Activated naive CD4-positive, alpha-beta T cell treated with anti-CD3 and anti-CD28 coated beads for 36 hours (primary cell): ENCODE measurements at regions not wholly inside any gene's neighbourhood (a gene's known extent, or its start where the extent isn't known, plus 50 kb on each side); places are given as distances from the start of the nearest gene placed in this dataset.

ENCODE experiments used
- CTCF ChIA-PET: fragments of 350-600 bp; sonication (Branson Sonifier 250); formaldehyde crosslinking; loops from one replicate; lab custom pipeline; 2021; ENCODE audit warnings: antibody characterized with exemption; lab: Charles Lee
- DNase-seq: peaks from one replicate; pipeline ENCODE4 v3.0.0-alpha.2; 2020
- H3K27ac Mint-ChIP-seq: one replicate; pipeline ENCODE4 v1.8.0; 2021; ENCODE audit warnings: mild to moderate bottlenecking, mixed read lengths
- H3K27me3 Mint-ChIP-seq: one replicate; pipeline ENCODE4 v1.8.0; 2021; ENCODE audit warnings: low read depth, mixed read lengths
- H3K36me3 Mint-ChIP-seq: one replicate; pipeline ENCODE4 v1.8.0; 2021; ENCODE audit warnings: low read depth, mixed read lengths
- H3K4me1 Mint-ChIP-seq: one replicate; pipeline ENCODE4 v1.8.0; 2021; ENCODE audit warnings: low read depth, mixed read lengths
- H3K4me3 Mint-ChIP-seq: one replicate; pipeline ENCODE4 v1.8.0; 2021; ENCODE audit warnings: mild to moderate bottlenecking, moderate library complexity, mixed read lengths
- H3K9me3 Mint-ChIP-seq: one replicate; pipeline ENCODE4 v1.8.0; 2021; ENCODE audit warnings: mixed read lengths
- intact Hi-C: fragments of 100-400 bp; cut with micrococcal nuclease; formaldehyde crosslinking; loops from one replicate; pipeline ENCODE4 v1.15.1; 2023

DNA sequence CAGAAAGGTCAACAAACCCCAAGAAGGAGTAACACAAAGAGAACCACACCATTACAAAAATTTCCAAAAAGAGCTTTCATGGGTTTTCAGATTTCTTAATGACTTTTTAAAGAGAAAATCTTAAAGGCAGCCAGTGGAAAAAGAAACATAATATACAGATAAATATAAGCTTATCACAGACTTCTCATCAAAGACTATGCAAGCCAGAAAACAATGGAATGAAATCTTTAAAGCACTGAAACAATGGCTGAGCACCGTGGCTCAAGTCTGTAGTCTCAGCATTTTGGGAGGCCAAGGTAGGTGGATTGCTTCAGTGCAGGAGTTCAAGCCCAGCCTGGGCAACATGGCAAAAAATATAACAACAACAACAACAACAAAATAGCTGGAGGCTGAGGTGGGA, 237.4 kb downstream of the CYP26B1 start:
- H3K36me3 Mint-ChIP-seq: peaks cover 2% of the 10 kb centered on the region
- H3K27me3 Mint-ChIP-seq: peaks cover 8% of the 10 kb centered on the region
- peaks cover 7% of the 10 kb centered on the region for H3K9me3 Mint-ChIP-seq
- CTCF ChIA-PET: interaction anchor here (1.8 kb wide), 1 partner anchor 14 kb away, joined by 9 read pairs; no protein-coding TSS in a partner anchor
- intact Hi-C loops: no loop called here
- no peaks in the 10 kb centered on the region for H3K4me1 Mint-ChIP-seq
- DNase-seq: no peak
- no peak overlapping the region for H3K27ac Mint-ChIP-seq
- no peak overlapping the region for H3K4me3 Mint-ChIP-seq

DNA sequence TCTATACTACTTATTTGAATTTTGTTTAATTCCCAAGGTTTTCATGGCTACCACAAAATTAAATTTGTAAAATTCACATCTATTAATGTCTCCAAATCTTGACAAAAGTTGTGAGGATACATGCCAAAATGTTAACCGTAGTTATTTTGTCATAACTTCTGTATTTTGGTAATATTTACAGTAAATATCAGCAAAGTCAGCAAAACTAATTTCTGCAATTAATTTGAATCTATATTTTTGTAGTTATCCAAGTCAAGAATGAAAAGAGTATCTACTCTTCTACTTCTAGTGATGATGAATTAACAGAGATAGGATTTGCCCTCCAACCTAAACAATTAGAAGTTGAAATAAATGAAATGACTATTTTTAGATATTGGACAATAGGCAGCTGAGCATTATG, 238.9 kb downstream of the CYP26B1 start:
- CTCF ChIA-PET: interaction anchor here (0.9 kb wide), 1 partner anchor 15 kb away, joined by 7 read pairs; no protein-coding TSS in a partner anchor

DNA sequence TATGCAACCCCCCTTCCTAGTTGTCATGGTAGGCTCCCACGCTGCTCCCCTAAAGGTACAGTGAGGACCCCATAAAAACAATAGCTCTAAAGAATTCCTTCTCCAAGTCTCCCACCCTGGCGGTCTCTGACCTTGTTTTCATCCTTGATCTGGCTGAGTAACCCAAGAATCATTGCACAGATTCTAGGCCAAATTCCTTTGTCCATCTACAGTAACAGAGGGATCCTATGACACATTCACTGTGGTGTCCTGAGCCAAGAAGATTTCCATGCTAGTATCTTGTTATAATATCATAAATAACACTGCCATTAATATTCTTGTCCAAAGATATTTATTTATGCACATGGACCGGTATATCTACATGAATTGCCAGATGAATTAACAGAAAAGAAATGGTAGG, 240.2 kb downstream of the CYP26B1 start:
- CTCF ChIA-PET: no interaction called here
- Mint-ChIP-seq H3K4me3 (no peak overlapping the region), H3K9me3 (peaks cover 7% of the 10 kb centered on the region), H3K36me3 (peaks cover 2% of the 10 kb centered on the region), H3K4me1 (no peaks in the 10 kb centered on the region), H3K27me3 (peaks cover 10% of the 10 kb centered on the region), H3K27ac (no peak overlapping the region)
- intact Hi-C loops: no loop called here
- no peak for DNase-seq

More for the DNA sequence above, 238.9 kb downstream of the CYP26B1 start:
- no peak overlapping the region for H3K27ac Mint-ChIP-seq
- no peak overlapping the region for H3K4me3 Mint-ChIP-seq
- intact Hi-C loops: no loop called here
- H3K27me3 Mint-ChIP-seq: peaks cover 10% of the 10 kb centered on the region
- no peaks in the 10 kb centered on the region for H3K4me1 Mint-ChIP-seq
- DNase-seq: no peak
- H3K9me3 Mint-ChIP-seq: peaks cover 7% of the 10 kb centered on the region
- H3K36me3 Mint-ChIP-seq: peaks cover 2% of the 10 kb centered on the region

DNA sequence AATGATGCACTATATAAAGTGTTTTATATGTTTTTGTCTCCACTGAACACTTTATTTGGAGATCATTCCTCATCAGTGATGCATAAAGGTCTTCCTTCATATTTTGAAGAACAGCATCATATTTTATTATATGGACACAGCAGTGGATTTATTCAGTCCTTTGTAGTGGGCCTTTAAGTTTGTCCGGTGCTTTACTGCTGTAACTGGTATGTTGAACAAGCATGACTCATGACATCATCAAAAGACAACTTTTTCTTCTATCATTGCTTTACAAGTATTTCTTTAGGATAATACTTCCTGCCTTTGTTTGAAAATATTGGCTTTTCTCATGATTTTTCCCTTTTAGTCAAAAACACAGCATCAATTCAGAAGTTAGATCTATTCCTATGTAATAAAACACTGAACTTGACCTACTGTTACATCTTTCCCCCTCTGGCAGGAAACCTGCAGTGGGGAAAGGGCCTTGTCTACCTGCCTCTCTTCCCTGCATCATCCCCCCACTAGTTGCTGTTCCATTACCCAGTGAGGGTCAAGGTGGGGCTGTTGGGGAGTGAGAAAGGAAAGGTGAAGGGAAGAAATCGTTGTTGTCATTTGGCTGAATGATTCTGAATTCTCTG, 241.2 kb downstream of the CYP26B1 start:
- intact Hi-C loops: no loop called here
- Mint-ChIP-seq H3K9me3 (peaks cover 7% of the 10 kb centered on the region), H3K27me3 (peaks cover 10% of the 10 kb centered on the region), H3K27ac (no peak overlapping the region), H3K4me3 (no peak overlapping the region), H3K36me3 (peaks cover 2% of the 10 kb centered on the region), H3K4me1 (no peaks in the 10 kb centered on the region)
- no peak for DNase-seq
- CTCF ChIA-PET: no interaction called here

DNA sequence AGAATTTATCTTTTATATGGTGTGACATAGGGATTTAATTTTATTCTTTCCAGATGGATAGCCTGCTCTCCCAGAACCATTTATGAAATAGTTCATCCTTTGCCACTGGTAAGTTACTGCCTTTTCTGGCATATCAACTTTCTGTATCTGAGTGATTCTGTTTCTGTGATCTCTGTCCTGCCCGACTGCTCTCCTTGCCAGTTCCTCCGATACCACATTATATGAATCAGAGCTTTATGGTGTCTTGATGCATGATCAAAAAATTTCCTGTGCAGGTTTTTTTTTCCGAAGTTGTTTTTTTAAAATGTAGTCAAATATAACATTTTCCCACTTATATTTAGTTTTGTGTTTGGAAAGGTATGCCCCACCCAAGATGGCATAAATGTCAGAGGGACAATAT, 242.5 kb downstream of the CYP26B1 start:
- intact Hi-C loops: no loop called here
- no peak for DNase-seq
- H3K4me3 Mint-ChIP-seq: no peak overlapping the region
- CTCF ChIA-PET: interaction anchor here (0.6 kb wide), 1 partner anchor 278 kb away, joined by 3 read pairs; no protein-coding TSS in a partner anchor
- H3K36me3 Mint-ChIP-seq: peaks cover 2% of the 10 kb centered on the region
- H3K4me1 Mint-ChIP-seq: no peaks in the 10 kb centered on the region
- no peak overlapping the region for H3K27ac Mint-ChIP-seq
- H3K9me3 Mint-ChIP-seq: peaks cover 4% of the 10 kb centered on the region
- H3K27me3 Mint-ChIP-seq: peaks cover 16% of the 10 kb centered on the region

DNA sequence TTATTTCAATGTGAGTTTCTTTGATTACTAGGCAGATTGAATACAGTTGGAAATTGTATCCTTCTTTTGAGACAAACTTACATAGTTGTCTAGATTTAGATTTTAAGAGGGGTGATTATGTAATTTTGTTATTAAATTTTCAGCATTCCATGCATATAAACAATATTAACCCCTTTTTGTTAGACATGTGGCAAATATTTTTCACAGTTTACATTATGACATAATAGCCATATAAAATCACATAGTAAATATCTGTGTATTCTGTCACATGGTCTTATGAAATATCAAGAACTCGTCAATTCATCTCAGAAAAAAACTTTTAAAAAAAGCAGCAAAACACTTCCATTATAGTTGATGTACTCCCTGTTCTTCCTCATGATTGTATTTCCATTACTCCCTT, 243.8 kb downstream of the CYP26B1 start:
- intact Hi-C loops: no loop called here
- no peak overlapping the region for H3K27ac Mint-ChIP-seq
- H3K36me3 Mint-ChIP-seq: no peaks in the 10 kb centered on the region
- no peaks in the 10 kb centered on the region for H3K4me1 Mint-ChIP-seq
- no peak overlapping the region for H3K4me3 Mint-ChIP-seq
- peaks cover 16% of the 10 kb centered on the region for H3K27me3 Mint-ChIP-seq
- no peaks in the 10 kb centered on the region for H3K9me3 Mint-ChIP-seq
- CTCF ChIA-PET: no interaction called here
- no peak for DNase-seq

DNA sequence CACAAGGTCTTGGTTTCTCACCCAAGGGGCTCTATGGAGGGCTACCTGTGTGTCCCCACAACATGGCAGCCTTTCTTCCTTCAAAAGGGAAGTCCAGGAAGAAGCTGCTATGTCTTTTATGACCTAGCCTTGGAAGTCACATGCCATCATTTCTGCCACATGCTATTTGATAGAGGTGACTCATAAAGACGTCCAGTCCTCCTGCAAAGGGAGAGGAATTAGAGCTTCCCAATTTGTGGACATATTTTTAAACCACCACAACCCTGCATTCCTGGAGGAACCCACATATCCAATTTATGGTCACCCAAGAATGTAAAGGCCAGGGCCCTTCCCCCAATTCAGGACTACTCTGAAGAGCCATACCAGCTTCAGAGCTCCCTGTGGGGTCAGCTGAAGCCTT, 246.2 kb downstream of the CYP26B1 start:
- Mint-ChIP-seq H3K4me1 (no peaks in the 10 kb centered on the region), H3K27me3 (peaks cover 13% of the 10 kb centered on the region), H3K9me3 (no peaks in the 10 kb centered on the region), H3K4me3 (no peak overlapping the region), H3K27ac (no peak overlapping the region), H3K36me3 (no peaks in the 10 kb centered on the region)
- CTCF ChIA-PET: no interaction called here
- no peak for DNase-seq
- intact Hi-C loops: no loop called here

DNA sequence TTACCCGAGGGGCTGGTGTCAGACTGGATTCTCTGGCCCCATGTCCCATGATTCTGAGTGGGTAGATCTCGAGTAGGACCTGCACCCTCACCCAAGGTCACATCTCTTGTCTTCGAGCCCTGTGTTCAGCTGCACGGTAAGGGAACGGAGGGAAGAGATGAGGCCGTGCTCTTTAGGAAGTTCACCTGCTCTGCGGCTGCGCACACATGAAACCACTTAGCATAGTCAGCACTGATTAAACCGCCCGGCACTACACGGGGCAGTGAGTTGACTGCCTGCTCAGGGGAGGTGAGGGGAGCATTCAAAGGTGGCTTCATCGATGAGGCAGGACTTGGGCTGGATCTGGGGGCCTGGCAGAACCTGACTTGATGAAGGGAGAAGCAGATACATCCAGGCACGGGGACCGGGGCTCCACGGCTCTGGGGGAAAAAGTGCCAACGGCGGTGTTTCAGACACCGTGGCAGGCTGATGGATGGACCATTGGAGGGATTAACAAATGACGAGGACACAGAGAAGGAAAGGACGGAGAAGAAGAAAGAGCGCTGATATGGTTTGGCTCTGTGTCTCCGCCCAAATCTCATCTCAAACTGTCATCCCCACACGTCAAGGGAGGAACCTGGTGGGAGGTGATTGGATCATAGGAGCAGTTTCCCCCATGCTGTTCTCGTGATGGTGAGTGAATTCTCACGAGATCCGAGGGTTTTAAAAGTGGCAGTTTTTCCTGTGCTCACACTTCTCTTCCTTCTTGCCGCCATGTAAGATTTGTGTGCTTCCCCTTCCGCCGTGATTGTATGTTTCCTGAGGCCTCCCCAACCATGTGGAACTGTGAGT, 248.6 kb downstream of the CYP26B1 start:
- Mint-ChIP-seq H3K27me3 (peaks cover 6% of the 10 kb centered on the region), H3K4me1 (no peaks in the 10 kb centered on the region), H3K27ac (no peak overlapping the region), H3K9me3 (no peaks in the 10 kb centered on the region), H3K36me3 (no peaks in the 10 kb centered on the region), H3K4me3 (no peak overlapping the region)
- DNase-seq: no peak
- intact Hi-C loops: no loop called here
- CTCF ChIA-PET: no interaction called here

DNA sequence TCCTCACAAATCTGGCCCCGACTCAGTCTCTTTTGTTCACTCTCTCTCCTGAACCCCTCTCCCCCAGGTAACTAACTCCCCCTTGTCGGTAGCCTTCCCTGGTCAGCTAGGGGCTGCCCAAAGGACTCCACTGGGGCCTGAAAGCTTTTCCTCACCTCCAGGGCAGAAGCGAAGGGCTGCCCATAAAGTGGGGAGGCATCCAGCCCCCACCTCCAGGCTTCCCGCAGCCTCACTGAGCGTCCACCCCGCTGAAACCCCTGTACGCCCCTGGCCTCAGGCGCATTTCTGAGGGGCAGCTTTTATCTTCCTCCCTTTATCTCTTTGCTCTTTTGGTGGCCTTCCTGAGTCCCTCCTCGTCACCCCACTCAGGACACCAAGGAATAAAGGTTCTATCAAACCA, 249.3 kb downstream of the CYP26B1 start:
- Mint-ChIP-seq H3K27ac (no peak overlapping the region), H3K9me3 (no peaks in the 10 kb centered on the region), H3K27me3 (peaks cover 6% of the 10 kb centered on the region), H3K4me1 (no peaks in the 10 kb centered on the region), H3K36me3 (no peaks in the 10 kb centered on the region), H3K4me3 (no peak overlapping the region)
- DNase-seq: no peak
- intact Hi-C loops: no loop called here
- CTCF ChIA-PET: no interaction called here

DNA sequence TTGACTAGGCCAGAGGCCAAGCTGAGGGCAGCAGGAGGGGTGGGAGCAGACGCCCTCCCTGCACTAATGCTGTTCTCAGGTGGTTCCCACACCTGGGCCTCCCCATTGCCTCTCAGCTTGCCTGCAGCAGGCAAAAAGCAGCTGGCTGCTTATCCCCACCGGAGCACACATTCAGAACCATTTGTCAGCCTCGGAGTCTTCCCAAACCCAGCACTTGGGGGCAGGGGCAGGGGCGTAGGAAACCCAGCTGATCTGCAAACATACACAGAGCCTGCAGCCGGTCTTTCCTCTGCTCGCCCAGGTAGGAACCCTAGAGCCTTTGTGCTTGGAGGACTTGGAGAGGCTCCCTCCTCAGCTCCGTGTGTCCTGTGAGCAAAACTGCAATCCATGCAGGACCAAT, 249.8 kb downstream of the CYP26B1 start:
- intact Hi-C loops: no loop called here
- H3K27me3 Mint-ChIP-seq: peaks cover 8% of the 10 kb centered on the region
- H3K4me1 Mint-ChIP-seq: no peaks in the 10 kb centered on the region
- H3K36me3 Mint-ChIP-seq: no peaks in the 10 kb centered on the region
- CTCF ChIA-PET: no interaction called here
- H3K27ac Mint-ChIP-seq: no peak overlapping the region
- no peaks in the 10 kb centered on the region for H3K9me3 Mint-ChIP-seq
- no peak for DNase-seq
- H3K4me3 Mint-ChIP-seq: no peak overlapping the region

DNA sequence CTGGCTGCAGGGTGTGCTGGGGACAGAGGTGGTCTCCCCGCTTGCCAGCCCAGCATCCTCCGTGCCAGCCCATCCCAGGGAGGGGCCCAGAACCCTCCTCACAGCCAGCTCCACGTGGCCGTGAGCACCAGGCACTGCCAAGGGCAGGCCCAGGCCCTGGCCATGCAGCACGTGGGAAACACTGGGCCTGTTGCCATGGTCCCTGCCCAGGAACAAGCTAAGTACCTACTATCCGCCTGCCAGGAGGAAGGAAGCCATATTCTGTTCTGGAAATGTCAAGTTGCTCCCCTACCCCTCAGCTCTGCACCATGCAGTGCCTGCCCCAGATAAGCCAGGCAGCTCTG, 250.6 kb downstream of the CYP26B1 start:
- no peaks in the 10 kb centered on the region for H3K36me3 Mint-ChIP-seq
- H3K27me3 Mint-ChIP-seq: peaks cover 11% of the 10 kb centered on the region
- no peaks in the 10 kb centered on the region for H3K9me3 Mint-ChIP-seq
- no peak overlapping the region for H3K27ac Mint-ChIP-seq
- H3K4me1 Mint-ChIP-seq: no peaks in the 10 kb centered on the region
- CTCF ChIA-PET: no interaction called here
- DNase-seq: no peak
- intact Hi-C loops: no loop called here
- H3K4me3 Mint-ChIP-seq: no peak overlapping the region

DNA sequence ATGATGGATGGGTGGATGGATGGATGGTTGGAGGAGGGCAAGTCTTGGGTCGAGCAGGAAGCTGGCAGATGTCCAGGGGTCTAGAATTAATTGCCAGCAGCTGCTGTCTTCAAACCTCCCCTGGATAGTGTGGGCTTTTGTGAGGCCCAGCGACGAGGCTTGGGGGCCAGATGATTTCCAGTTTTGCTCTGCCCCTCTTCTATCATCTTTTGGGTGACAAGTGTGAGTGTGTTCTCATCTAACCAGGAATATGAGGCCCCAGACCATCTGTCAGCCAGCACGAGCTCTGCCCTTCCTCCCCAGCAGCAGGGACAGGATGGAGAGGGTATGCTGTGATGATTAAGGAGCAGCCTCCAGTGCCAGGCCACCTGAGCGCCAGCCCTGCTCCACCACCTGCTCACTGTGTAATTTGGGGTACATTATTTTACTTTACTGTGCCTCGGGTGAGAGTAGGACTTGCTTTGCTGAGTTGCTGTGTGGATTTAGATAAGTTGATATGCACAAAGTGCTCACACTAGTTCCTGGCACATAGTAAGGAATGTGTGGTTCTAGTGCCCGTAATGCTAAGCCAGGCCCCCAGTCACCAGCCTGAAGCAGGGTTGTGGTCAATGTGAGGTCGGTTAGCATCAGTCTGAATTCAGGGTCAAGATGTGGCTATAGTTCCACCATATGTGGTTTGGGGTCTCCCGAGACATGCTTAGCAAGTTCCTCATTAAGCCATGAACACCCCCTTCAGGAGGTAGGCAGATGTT, 251.1 kb downstream of the CYP26B1 start:
- no peaks in the 10 kb centered on the region for H3K9me3 Mint-ChIP-seq
- CTCF ChIA-PET: no interaction called here
- no peaks in the 10 kb centered on the region for H3K4me1 Mint-ChIP-seq
- H3K27me3 Mint-ChIP-seq: peaks cover 12% of the 10 kb centered on the region
- no peak overlapping the region for H3K4me3 Mint-ChIP-seq
- intact Hi-C loops: no loop called here
- DNase-seq: no peak
- no peak overlapping the region for H3K27ac Mint-ChIP-seq
- no peaks in the 10 kb centered on the region for H3K36me3 Mint-ChIP-seq
